ENCODE measurements at regions not wholly inside any gene's neighbourhood (a gene's known extent, or its start where the extent isn't known, plus 50 kb on each side); places are given as distances from the start of the nearest gene placed in this dataset.

GRCh38 chr12:124378926-124379325 lies 84.0 kb downstream of the RFLNA start:
- TF ChIP-seq CTCF (IDR thresholded peaks at IDR 0.05; ENCODE audit: insufficient read depth, low read length, poor library complexity, severe bottlenecking): no peak
- TF ChIP-seq EZH2phosphoT487 (conservative IDR thresholded peaks at IDR 0.05; ENCODE audit: low read length): no peak
- Histone ChIP-seq H3K9me2 (replicated peaks; ENCODE audit: insufficient read depth, low read length) (no peaks in the 10 kb centered on the region), H3K79me2 (ENCODE audit: insufficient read depth, low read length) (no peaks in the 10 kb centered on the region), H4K20me1 (ENCODE audit: low read depth, low read length) (no peaks in the 10 kb centered on the region), H2AFZ (ENCODE audit: low read depth, low read length, severe bottlenecking) (no peak overlapping the region), H3K27ac (ENCODE audit: low read depth, low read length) (no peak overlapping the region), H3K4me2 (ENCODE audit: low read depth, low read length, poor library complexity, severe bottlenecking) (no peak overlapping the region), H3K36me3 (ENCODE audit: low read length) (no peaks in the 10 kb centered on the region), H3K4me3 (ENCODE audit: insufficient read depth, low read length, poor library complexity, severe bottlenecking) (no peak overlapping the region), H3K27me3 (ENCODE audit: low read length) (no peaks in the 10 kb centered on the region), H3F3A (ENCODE audit: insufficient read depth) (no peaks in the 10 kb centered on the region), H3K9me3 (ENCODE audit: insufficient read depth, low read length) (no peaks in the 10 kb centered on the region), H3K9ac (ENCODE audit: low read length) (no peak overlapping the region)

GRCh38 chr12:124377981-124378509 lies 83.2 kb downstream of the RFLNA start:
- H3K4me2 ChIP-seq (ENCODE audit: low read depth, low read length, poor library complexity, severe bottlenecking): no peak overlapping the region
- H3K9ac ChIP-seq (ENCODE audit: low read length): no peak overlapping the region
- H3K79me2 ChIP-seq (ENCODE audit: insufficient read depth, low read length): no peaks in the 10 kb centered on the region

GRCh38 chr12:124376435-124376834 lies 81.5 kb downstream of the RFLNA start:
- H2AFZ ChIP-seq (ENCODE audit: low read depth, low read length, severe bottlenecking): no peak overlapping the region
- no peak overlapping the region for H3K9ac ChIP-seq (ENCODE audit: low read length)
- H3K4me3 ChIP-seq (ENCODE audit: insufficient read depth, low read length, poor library complexity, severe bottlenecking): no peak overlapping the region
- no peaks in the 10 kb centered on the region for H3K79me2 ChIP-seq (ENCODE audit: insufficient read depth, low read length)
- H3K4me2 ChIP-seq (ENCODE audit: low read depth, low read length, poor library complexity, severe bottlenecking): no peak overlapping the region
- H3K27ac ChIP-seq (ENCODE audit: low read depth, low read length): no peak overlapping the region
- H3K36me3 ChIP-seq (ENCODE audit: low read length): no peaks in the 10 kb centered on the region
- no peaks in the 10 kb centered on the region for H3F3A ChIP-seq (ENCODE audit: insufficient read depth)
- no peaks in the 10 kb centered on the region for H3K27me3 ChIP-seq (ENCODE audit: low read length)
- no peaks in the 10 kb centered on the region for H3K9me2 ChIP-seq (replicated peaks; ENCODE audit: insufficient read depth, low read length)
- H3K9me3 ChIP-seq (ENCODE audit: insufficient read depth, low read length): no peaks in the 10 kb centered on the region
- no peaks in the 10 kb centered on the region for H4K20me1 ChIP-seq (ENCODE audit: low read depth, low read length)
- no peak for TF ChIP-seq EZH2phosphoT487 (conservative IDR thresholded peaks at IDR 0.05; ENCODE audit: low read length)
- TF ChIP-seq CTCF (IDR thresholded peaks at IDR 0.05; ENCODE audit: insufficient read depth, low read length, poor library complexity, severe bottlenecking): no peak

More at GRCh38 chr12:124377981-124378509, 83.2 kb downstream of the RFLNA start:
- H3K27me3 ChIP-seq (ENCODE audit: low read length): no peaks in the 10 kb centered on the region
- H4K20me1 ChIP-seq (ENCODE audit: low read depth, low read length): no peaks in the 10 kb centered on the region
- H3K36me3 ChIP-seq (ENCODE audit: low read length): no peaks in the 10 kb centered on the region
- H3K9me3 ChIP-seq (ENCODE audit: insufficient read depth, low read length): no peaks in the 10 kb centered on the region
- no peak overlapping the region for H2AFZ ChIP-seq (ENCODE audit: low read depth, low read length, severe bottlenecking)
- no peak for TF ChIP-seq EZH2phosphoT487 (conservative IDR thresholded peaks at IDR 0.05; ENCODE audit: low read length)
- TF ChIP-seq CTCF (IDR thresholded peaks at IDR 0.05; ENCODE audit: insufficient read depth, low read length, poor library complexity, severe bottlenecking): no peak
- no peaks in the 10 kb centered on the region for H3F3A ChIP-seq (ENCODE audit: insufficient read depth)
- no peak overlapping the region for H3K27ac ChIP-seq (ENCODE audit: low read depth, low read length)
- H3K4me3 ChIP-seq (ENCODE audit: insufficient read depth, low read length, poor library complexity, severe bottlenecking): no peak overlapping the region
- no peaks in the 10 kb centered on the region for H3K9me2 ChIP-seq (replicated peaks; ENCODE audit: insufficient read depth, low read length)

Data from SU-DHL-6 (cell line).